GM18873 (cell line): ENCODE measurements at regions not wholly inside any gene's neighbourhood (a gene's known extent, or its start where the extent isn't known, plus 50 kb on each side); places are given as distances from the start of the nearest gene placed in this dataset.

ENCODE experiments used
- ATAC-seq: cut with Tn5 transposase; IDR thresholded peaks from one replicate; pipeline ENCODE4 v1.9.1; 2021; ENCODE audit warnings: mild to moderate bottlenecking, moderate library complexity, moderate number of reproducible peaks; ENCODE audit not compliant: unreplicated experiment, low FRiP score

DNA sequence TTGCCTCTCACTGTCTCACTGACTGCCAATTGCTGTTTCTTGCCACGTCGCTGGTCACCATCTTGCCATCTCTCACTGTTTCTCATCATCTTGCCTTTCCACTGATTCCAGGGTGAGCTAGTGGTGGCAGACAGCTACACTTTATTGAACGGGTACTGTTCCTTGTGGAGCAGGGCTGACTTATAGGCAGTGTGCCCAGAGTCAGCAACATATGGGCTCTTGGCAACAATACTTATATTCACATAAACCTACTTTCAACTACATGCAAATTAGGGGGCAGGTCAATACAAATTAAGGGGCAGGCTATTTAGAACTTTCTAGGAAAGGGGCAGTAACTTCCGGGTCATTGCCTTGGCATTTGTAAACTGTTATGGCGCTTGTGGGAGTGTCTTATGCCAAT is 186.2 kb upstream of the SYNDIG1 start:
- ATAC-seq: no peak

DNA sequence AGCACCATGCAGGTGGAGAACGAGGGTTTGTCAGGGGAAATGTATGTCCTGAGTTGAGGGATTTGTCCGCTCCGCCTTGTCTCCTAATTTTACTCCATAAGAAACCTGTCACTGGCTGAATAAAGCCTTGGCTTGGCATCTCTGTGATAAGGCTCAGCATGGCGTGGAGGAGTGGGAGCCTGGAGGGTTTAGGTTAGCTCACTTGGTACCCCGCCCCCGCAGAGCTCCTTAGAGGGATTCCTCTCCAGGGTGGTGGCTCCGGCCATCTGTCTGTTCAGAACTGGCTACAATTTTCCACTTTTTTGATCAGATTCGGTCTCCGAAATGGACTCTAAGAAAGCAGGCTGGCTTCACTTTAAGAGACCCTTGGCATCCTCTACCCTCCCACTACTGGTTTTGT is 192.2 kb upstream of the SYNDIG1 start:
- ATAC-seq: no peak

GRCh38 chr20:24275946-24276705 is 193.3 kb upstream of the SYNDIG1 start:
- no peak for ATAC-seq

DNA sequence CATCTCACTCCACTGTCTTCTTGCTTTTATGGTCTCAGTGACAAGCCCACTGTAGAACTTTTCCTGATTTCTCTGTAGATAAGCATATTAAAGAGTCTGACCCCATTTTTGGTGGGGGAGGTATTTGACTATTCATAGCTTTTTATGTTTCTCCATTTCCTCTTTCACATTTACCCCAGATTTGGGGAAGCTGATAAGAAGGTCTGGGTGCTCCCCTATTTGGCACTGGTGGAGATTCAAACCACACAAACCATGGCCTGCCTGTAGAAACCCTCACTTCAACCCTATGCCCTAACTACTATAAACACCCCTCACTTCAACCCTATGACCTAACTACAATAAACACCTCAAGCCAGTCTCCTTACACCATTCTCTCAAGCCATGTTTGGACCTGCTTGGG is 196.2 kb upstream of the SYNDIG1 start:
- ATAC-seq: no peak

- no peak for ATAC-seq
Observed at GRCh38 chr20:24261351-24261750, 208.1 kb upstream of the SYNDIG1 start.

GRCh38 chr20:24257171-24257570 is 212.3 kb upstream of the SYNDIG1 start:
- ATAC-seq: no peak

DNA sequence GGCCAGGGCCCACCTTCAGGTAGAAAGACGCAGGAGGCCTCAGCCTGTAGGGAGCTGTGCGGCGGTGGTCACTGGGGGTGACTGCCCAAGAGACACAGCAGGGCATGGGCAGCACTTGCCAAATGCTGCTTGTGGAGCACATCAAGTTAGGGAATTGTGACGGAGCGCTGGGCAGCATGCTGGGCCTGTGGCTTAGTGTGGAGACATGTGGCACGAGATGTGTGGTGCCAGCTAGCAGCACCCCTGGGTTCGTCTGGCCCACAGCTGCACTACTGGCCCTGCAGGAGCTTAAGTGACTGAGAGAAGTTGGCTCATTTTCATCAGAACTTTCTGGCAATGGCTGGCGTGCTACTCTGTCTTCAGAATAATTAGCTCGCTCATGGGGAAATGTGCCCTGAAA is 213.1 kb upstream of the SYNDIG1 start:
- no peak for ATAC-seq

DNA sequence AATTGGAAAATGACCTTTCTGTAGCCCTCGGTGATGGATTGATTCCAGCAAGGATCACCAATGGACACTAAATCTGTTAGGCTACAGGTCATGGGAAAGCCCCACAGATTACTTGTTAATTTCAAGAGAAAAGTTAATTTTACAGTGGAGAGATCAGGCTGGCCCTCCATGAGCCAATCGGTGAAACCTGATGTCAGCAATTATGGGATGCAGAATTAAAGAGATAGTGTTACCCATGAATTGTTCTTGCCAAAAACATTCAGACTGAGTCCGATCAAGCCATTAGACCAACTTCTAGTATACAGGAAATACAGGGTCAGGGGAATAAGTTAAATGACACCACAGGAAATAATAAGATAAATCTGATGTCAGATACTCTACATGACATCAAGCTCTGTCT is 214.9 kb upstream of the SYNDIG1 start:
- no peak for ATAC-seq

GRCh38 chr20:24253321-24253720 is 216.1 kb upstream of the SYNDIG1 start:
- no peak for ATAC-seq

- no peak for ATAC-seq
Observed at GRCh38 chr20:24245094-24245493, 224.3 kb upstream of the SYNDIG1 start.

DNA sequence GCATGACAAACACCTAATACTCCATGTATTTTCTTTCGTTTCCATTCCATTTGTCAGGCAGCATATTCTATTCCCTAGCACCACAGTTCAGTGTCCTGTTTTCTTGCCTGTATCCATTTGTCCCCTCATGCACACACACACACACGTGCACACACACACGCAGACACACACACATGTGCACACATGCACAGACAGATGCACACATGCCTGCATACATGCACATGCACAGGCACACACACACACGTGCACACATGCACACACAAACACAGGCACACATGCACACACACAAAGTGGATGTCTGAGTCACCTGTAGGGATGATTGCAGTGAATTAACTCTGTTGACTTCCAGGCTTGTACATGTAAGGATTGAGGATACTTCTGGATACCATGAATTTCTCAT is 226.7 kb upstream of the SYNDIG1 start:
- ATAC-seq: no peak

DNA sequence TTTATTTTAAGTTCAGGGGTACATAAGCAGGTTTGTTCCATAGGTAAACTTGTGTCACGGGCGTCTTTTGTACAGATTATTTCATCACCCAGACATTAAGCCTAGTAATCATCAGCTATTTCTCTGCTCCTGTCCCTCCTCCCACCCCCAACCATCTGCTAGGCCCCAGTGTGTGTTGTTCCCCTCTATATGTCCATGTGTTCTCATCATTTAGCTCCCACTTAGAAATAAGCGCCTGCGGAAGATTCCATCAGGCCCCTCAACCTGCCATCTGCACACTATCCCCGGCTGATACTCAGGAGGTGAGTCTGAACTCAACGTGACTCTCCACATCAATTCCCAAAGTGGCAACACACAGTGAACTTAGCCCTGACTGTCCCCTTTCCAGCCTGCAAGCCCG is 228.0 kb upstream of the SYNDIG1 start:
- no peak for ATAC-seq

DNA sequence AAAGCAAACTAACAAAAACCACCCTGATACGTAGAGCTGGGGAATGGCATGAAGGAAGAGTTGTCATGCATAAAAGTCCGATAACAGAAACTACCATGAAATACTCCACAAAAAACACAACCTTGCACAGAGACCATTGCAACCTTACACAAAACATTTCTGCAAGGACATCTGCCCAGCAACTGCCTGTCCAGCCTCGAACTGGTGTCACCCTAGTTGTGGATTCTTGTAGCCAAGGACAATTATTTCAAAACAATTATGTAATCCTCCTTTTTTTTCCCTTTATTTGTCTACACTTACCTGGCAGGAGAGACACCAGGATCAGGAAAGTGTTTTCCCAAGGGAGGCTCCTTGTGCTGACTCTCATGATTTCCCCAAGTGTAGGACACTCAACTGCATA is 232.5 kb upstream of the SYNDIG1 start:
- ATAC-seq: no peak

GRCh38 chr20:24236201-24236600 is 233.2 kb upstream of the SYNDIG1 start:
- no peak for ATAC-seq

DNA sequence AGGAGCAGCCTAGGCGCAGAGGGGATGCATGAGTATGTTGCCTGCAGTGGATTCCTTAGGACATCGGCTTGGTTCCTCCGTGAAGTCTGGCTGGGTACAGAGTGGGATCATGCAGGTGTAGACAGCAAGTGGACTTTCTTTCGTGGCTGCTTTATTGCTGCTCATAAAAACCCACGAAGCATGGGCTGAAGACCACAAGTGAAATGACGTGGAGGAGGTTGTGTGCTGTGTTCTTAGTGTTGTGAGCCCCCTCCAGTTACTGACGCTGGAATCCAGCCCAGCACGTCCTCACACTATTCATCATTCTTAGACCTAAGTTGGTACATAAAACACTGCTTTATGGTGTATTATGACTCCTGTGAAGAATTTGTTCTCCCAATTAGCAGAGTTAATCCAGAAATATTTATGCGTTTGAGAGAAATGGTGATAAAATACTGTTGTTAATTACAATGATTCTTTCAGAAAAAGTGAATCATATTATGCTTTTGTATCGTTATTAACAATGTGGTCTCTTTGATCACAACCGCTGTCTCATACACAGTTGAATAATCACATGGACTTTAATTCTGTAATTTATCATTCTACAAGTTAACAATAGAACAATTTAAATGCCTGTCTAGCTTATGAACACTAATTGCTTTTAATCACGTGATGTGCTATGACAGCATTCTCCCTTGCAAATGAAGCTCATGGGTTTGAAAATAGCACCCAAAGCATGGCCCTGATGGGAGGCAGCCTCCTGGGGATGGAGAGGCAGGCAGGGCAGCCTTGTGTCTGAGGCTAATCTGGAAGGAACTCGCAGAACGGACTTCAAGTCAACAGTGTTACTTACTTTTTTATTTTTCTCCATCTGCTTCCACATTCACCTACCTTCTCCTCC is 233.9 kb upstream of the SYNDIG1 start:
- ATAC-seq: no peak

GRCh38 chr20:24227600-24227999 is 239.0 kb upstream of the GGTLC1 start:
- ATAC-seq: no peak

GRCh38 chr20:24212494-24212893 is 223.9 kb upstream of the GGTLC1 start:
- no peak for ATAC-seq

DNA sequence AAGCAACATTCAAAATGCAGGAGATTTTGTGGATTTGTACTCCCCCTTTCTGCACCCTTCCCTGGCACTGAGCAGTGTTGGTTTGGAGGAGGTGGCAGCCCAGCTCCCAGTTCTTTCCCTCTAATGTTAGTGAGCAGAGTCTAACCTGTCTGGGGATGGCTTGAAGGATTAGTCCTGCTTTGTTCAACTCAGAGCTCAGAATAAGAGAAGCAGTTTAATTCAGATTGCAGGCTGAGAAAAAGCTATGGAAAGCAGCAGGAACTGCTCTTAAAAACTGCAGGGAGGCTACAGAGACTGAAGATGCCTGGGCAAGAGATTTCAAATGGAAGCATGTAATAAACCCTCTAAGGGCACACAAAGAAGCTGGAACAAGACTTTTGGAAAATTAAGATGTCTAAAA is 223.4 kb upstream of the GGTLC1 start:
- no peak for ATAC-seq

GRCh38 chr20:24210356-24210755 is 221.8 kb upstream of the GGTLC1 start:
- ATAC-seq: no peak

DNA sequence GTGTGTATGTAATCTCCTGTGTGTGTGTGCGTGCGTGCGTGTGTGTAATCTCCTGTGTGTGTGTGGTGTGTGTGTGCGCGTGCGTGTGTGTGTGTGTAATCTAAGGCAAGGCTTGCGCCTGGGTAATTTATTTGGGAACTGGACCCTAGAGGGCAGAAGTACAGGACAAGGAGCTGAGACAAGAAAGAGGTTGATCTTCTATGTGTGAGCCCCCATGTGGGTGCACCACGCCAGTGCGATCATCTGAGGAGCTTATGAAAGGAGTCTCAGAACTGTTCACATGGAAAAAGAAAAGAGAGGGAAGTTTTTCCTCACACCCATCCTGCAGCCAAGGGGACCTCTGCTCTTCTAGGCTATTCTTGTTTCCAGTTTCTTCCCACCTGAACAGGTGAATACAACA is 220.1 kb upstream of the GGTLC1 start:
- no peak for ATAC-seq

GRCh38 chr20:24207803-24208300 is 219.3 kb upstream of the GGTLC1 start:
- ATAC-seq: no peak

- ATAC-seq: no peak
Observed at GRCh38 chr20:24206995-24207394, 218.4 kb upstream of the GGTLC1 start.
